Endothelial cell of umbilical vein (primary cell): ENCODE measurements at regions not wholly inside any gene's neighbourhood (a gene's known extent, or its start where the extent isn't known, plus 50 kb on each side); places are given as distances from the start of the nearest gene placed in this dataset.

ENCODE experiments used
- BruUV-seq: library from RNA; stranded (reverse); fragments of 400-500 nt; replicated peaks from 2 replicates; lab custom pipeline; 2021; lab: Mats Ljungman, UMichigan
- CTCF ChIA-PET: fragments of 300-600, 350-600 bp; sonication (Branson Sonifier 250); formaldehyde crosslinking; loops from one replicate; lab custom pipeline; 2021; ENCODE audit warnings: antibody characterized with exemption, inconsistent platforms; lab: Charles Lee
- POLR2A ChIA-PET: fragments of 300-600, 350-600 bp; sonication (Branson Sonifier 250); formaldehyde crosslinking; loops from one replicate; lab custom pipeline; 2021; ENCODE audit warnings: antibody characterized with exemption, inconsistent platforms; lab: Charles Lee
- DNase-seq: peaks from one replicate; pipeline ENCODE4 v3.0.0-alpha.2; 2011; ENCODE audit warnings: low read depth, low spot score
- FAIRE-seq: peaks from 2 replicates; lab custom pipeline; 2011; peaks lifted over from hg19 to GRCh38; lab: Jason Lieb, UNC
- H2AFZ ChIP-seq: 2 replicates; pipeline ENCODE4 v1.6.0; 2012; ENCODE audit warnings: low read depth, low read length, control low read depth, inconsistent platforms
- H3K27ac ChIP-seq: 2 replicates; pipeline ENCODE4 v1.5.1; 2011; ENCODE audit warnings: low read depth, mild to moderate bottlenecking, control low read depth, low read length, moderate library complexity; ENCODE audit not compliant: insufficient read depth
- H3K27me3 ChIP-seq, 2 experiments: 2 replicates each; pipeline versions ENCODE4 v1.6.0 to v1.6.1; 2011; ENCODE audit warnings: low read length in 2 of 2, mixed read lengths in 1 of 2; ENCODE audit not compliant: control insufficient read depth in 2 of 2, insufficient read depth in 2 of 2
- H3K36me3 ChIP-seq, 2 experiments: 2 replicates in 1 of 2; 3 replicates in 1 of 2; pipeline ENCODE4 v1.5.1; 2011; ENCODE audit warnings: low read length in 2 of 2, mild to moderate bottlenecking in 1 of 2, moderate library complexity in 1 of 2; ENCODE audit not compliant: control insufficient read depth in 2 of 2, insufficient read depth in 2 of 2; ENCODE audit errors: extremely low read depth in 1 of 2
- H3K4me1 ChIP-seq: 3 replicates; pipeline ENCODE4 v1.5.1; 2011; ENCODE audit warnings: mild to moderate bottlenecking, low read length; ENCODE audit not compliant: control insufficient read depth, insufficient read depth; ENCODE audit errors: extremely low read depth
- H3K4me2 ChIP-seq: 2 replicates; pipeline ENCODE4 v1.6.1; 2011; ENCODE audit warnings: low read length, control low read depth, mixed read lengths; ENCODE audit not compliant: insufficient read depth
- H3K4me3 ChIP-seq, 3 experiments: fragments of 200-600 bp in 1 of 3; sonication (generic), shearing (Covaris generic) in 1 of 3; replicated peaks in 1 of 3; 2 replicates each; pipeline ENCODE4 v1.5.1; 2011 to 2016; ENCODE audit warnings: control low read depth in 3 of 3, low read length in 3 of 3, mild to moderate bottlenecking in 2 of 3, inconsistent platforms in 1 of 3, low read depth in 1 of 3, moderate library complexity in 1 of 3; ENCODE audit not compliant: insufficient read depth in 1 of 3
- H3K79me2 ChIP-seq: 2 replicates; pipeline ENCODE4 v1.6.0; 2012; ENCODE audit warnings: low read length, inconsistent platforms; ENCODE audit not compliant: control insufficient read depth, insufficient read depth
- H3K9ac ChIP-seq: replicated peaks from 2 replicates; pipeline ENCODE3; 2011; ENCODE audit warnings: low read length, control low read depth; ENCODE audit not compliant: insufficient read depth; ENCODE audit errors: extremely low read depth
- H3K9me1 ChIP-seq: replicated peaks from 3 replicates; pipeline ENCODE4 v1.6.0; 2011; ENCODE audit warnings: mild to moderate bottlenecking, low read length; ENCODE audit not compliant: control insufficient read depth, insufficient read depth; ENCODE audit errors: extremely low read depth
- H3K9me3 ChIP-seq: replicated peaks from 2 replicates; pipeline ENCODE4 v1.5.1; 2012; ENCODE audit warnings: low read length, inconsistent platforms; ENCODE audit not compliant: control insufficient read depth, insufficient read depth
- H4K20me1 ChIP-seq: replicated peaks from 2 replicates; pipeline ENCODE3; 2011; ENCODE audit warnings: mild to moderate bottlenecking, low read length; ENCODE audit not compliant: control insufficient read depth, insufficient read depth; ENCODE audit errors: extremely low read depth
- EZH2 ChIP-seq: IDR thresholded peaks from 2 replicates; pipeline ENCODE4 v1.6.1; 2012; ENCODE audit warnings: borderline replicate concordance, low read depth, mild to moderate bottlenecking, moderate library complexity, low read length, inconsistent platforms; ENCODE audit not compliant: severe bottlenecking
- FOS ChIP-seq: IDR thresholded peaks from 2 replicates; pipeline ENCODE4 v1.6.1; 2011; ENCODE audit warnings: mild to moderate bottlenecking, low read length, moderate library complexity, borderline replicate concordance; ENCODE audit not compliant: insufficient read depth
- GATA2 ChIP-seq: IDR thresholded peaks from 2 replicates; pipeline ENCODE4 v1.7.0; 2011; ENCODE audit warnings: low read depth, mild to moderate bottlenecking, moderate library complexity, mixed read lengths, low read length; ENCODE audit not compliant: insufficient read length, insufficient read depth
- MAX ChIP-seq: IDR thresholded peaks from 2 replicates; pipeline ENCODE4 v1.6.1; 2011; ENCODE audit not compliant: insufficient read depth, insufficient read length
- MYC ChIP-seq: IDR thresholded peaks from one replicate; pipeline ENCODE4 v1.6.1; 2011; ENCODE audit warnings: mild to moderate bottlenecking, low read depth, low read length
- POLR2A ChIP-seq: IDR thresholded peaks from 2 replicates; pipeline ENCODE4 v1.6.1; 2012; ENCODE audit warnings: low read depth, mild to moderate bottlenecking, control low read depth, low read length
- dilution Hi-C: fragments of 300-500 bp; cut with MboI; formaldehyde crosslinking; loops from one replicate; pipeline ENCODE4 v1.15.0; 2019; ENCODE audit warnings: low sequenced_read_pairs; ENCODE audit not compliant: extremely low pct_ligation_motif_present
- intact Hi-C: fragments of 100-400 bp; cut with micrococcal nuclease; formaldehyde crosslinking; loops from one replicate; pipeline ENCODE4 v1.10.0; 2022
- TF ChIP-seq, protein P1 (sequence below), 2 donors: IDR thresholded peaks; 1 replicate in 1 of 2; 2 replicates in 1 of 2; pipeline ENCODE4 v1.5.1; 2011; ENCODE audit warnings: low read length in 2 of 2, mild to moderate bottlenecking in 2 of 2, moderate library complexity in 2 of 2, control low read depth in 1 of 2, inconsistent platforms in 1 of 2, low read depth in 1 of 2; ENCODE audit not compliant: insufficient read depth in 1 of 2; ENCODE audit errors: extremely low read depth in 1 of 2

DNA sequence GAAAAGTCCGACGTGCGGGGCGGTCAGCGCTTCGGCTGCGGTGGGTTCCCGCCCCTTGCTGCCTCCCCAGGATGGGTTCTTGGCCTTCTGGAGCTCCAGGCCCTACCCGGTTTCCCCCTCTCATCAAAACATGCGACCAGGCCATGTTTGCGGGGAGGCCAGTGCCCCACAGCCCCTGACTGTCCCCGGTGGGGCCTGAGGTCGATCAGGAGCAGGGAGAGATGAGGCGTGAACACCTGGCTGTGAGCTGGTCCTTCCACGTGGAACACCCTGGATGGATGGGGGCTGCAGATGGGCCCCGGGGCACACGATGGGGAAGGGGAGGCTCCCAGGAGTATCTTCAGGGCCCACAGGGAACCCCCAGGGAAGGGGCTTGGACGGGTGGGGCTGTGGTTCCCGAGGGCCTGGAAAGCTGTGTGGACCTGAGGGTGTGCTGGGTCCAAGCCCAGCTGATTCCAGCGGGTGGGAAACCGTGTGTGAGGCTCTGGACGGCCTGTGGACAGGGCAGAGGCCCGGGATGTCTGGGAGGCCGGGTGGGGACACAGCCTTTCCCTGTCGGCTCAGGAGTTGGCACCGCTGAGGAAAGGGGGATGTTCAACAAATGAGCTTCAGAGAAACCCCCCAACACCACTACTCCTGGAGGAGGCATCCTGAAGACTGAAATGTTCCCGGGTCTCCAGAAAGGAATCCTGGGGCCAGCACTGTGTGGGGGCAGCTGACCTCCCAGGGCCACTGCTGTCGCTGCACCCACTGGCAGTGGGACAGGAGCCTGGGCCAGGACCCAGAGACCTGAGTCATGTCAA is 187.0 kb upstream of the C14orf180 start:
- intact Hi-C loops, result no loop called here
- no TSS peak for BruUV-seq

GRCh38 chr14:104393199-104393897 is 186.2 kb upstream of the C14orf180 start:
- Histone ChIP-seq H3K9me1 (no peaks in the 10 kb centered on the region), H3K4me2 (no peak overlapping the region), H2AFZ (no peak overlapping the region), H3K36me3 (no peaks in the 10 kb centered on the region), H3K4me1 (peaks cover 5% of the 10 kb centered on the region), H3K27ac (no peak overlapping the region), H3K4me3 (no peak overlapping the region), H3K9me3 (no peaks in the 10 kb centered on the region), H4K20me1 (no peaks in the 10 kb centered on the region), H3K9ac (no peak overlapping the region), H3K79me2 (no peaks in the 10 kb centered on the region), H3K27me3 (no peaks in the 10 kb centered on the region)
- no peak for TF ChIP-seq FOS
- no peak for TF ChIP-seq EZH2
- no peak for TF ChIP-seq GATA2
- no peak for TF ChIP-seq POLR2A
- TF ChIP-seq MYC, result no peak
- no peak for TF ChIP-seq MAX
- TF ChIP-seq, protein P1, sequence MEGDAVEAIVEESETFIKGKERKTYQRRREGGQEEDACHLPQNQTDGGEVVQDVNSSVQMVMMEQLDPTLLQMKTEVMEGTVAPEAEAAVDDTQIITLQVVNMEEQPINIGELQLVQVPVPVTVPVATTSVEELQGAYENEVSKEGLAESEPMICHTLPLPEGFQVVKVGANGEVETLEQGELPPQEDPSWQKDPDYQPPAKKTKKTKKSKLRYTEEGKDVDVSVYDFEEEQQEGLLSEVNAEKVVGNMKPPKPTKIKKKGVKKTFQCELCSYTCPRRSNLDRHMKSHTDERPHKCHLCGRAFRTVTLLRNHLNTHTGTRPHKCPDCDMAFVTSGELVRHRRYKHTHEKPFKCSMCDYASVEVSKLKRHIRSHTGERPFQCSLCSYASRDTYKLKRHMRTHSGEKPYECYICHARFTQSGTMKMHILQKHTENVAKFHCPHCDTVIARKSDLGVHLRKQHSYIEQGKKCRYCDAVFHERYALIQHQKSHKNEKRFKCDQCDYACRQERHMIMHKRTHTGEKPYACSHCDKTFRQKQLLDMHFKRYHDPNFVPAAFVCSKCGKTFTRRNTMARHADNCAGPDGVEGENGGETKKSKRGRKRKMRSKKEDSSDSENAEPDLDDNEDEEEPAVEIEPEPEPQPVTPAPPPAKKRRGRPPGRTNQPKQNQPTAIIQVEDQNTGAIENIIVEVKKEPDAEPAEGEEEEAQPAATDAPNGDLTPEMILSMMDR (IDR thresholded peaks at IDR 0.05; ENCODE audit: extremely low read depth in 1 of 2, insufficient read depth in 1 of 2, low read depth in 1 of 2, low read length in 2 of 2), result no peak
- ChIA-PET CTCF (interaction anchor here (0.6 kb wide), 1 partner anchor 91 kb away, joined by 3 read pairs; no protein-coding TSS in a partner anchor), POLR2A (no interaction called here)
- dilution Hi-C loops, result no loop called here
- no peak for DNase-seq
- no TSS peak for BruUV-seq
- intact Hi-C loops, result no loop called here
- no peak for FAIRE-seq

More for the DNA sequence above, 187.0 kb upstream of the C14orf180 start:
- H3K27me3 ChIP-seq, result no peaks in the 10 kb centered on the region
- no peak for FAIRE-seq
- TF ChIP-seq EZH2, result no peak
- H4K20me1 ChIP-seq, result no peaks in the 10 kb centered on the region
- no peaks in the 10 kb centered on the region for H3K36me3 ChIP-seq
- peaks cover 5% of the 10 kb centered on the region for H3K4me1 ChIP-seq
- H3K9ac ChIP-seq, result no peak overlapping the region
- dilution Hi-C loops, result no loop called here
- H2AFZ ChIP-seq, result no peak overlapping the region
- H3K79me2 ChIP-seq, result no peaks in the 10 kb centered on the region
- no peak overlapping the region for H3K4me3 ChIP-seq
- H3K4me2 ChIP-seq, result no peak overlapping the region
- CTCF ChIA-PET, result no interaction called here
- H3K9me3 ChIP-seq, result no peaks in the 10 kb centered on the region
- no peak for DNase-seq
- H3K27ac ChIP-seq, result no peak overlapping the region
- H3K9me1 ChIP-seq, result no peaks in the 10 kb centered on the region
- POLR2A ChIA-PET, result no interaction called here
